ENCODE measurements at regions not wholly inside any gene's neighbourhood (a gene's known extent, or its start where the extent isn't known, plus 50 kb on each side); places are given as distances from the start of the nearest gene placed in this dataset.

DNA sequence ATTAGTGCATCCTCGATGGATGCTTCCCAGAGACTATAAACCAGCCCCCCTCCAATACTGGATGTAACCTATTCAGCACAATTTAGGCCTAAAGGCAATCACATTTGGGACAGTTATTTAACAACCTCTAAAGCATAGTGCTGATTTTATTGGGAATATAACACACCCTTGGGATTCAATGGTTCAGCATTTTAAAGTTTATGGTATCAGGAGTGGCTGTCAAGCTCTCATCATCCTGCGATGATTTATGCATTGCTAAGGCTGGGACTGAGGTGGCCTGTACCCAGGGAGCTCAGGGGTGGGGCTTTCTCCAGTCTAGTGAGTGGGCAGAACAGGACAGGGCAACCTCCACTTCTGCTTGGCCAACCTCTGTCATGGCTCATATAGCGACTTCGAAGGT is 464.9 kb downstream of the INHBA start:
- no peak for DNase-seq

GRCh38 chr7:41232086-41232485 is 470.8 kb downstream of the INHBA start:
- DNase-seq, result no peak

- DNase-seq, result no peak
These were observed 478.7 kb downstream of the INHBA start for GRCh38 chr7:41224063-41224763.

DNA sequence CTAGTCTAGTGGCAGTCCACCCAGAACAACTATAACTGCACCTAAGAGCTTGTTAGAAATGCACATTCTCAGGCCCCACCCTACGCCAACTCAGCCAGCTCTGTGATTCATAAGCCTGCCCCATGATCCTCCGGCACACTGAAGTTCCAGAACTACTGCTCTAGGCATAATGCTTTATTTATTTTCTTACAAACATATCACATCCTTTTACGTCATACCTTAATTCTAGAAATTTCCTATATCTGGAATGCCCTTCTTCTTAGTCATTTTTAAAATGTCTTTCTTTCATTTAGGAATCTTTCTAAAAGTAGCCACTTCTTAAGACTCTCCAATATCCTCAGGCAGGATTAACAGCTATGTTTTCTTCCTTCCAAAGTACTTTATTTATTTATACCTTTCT is 480.1 kb downstream of the INHBA start:
- DNase-seq, result no peak

DNA sequence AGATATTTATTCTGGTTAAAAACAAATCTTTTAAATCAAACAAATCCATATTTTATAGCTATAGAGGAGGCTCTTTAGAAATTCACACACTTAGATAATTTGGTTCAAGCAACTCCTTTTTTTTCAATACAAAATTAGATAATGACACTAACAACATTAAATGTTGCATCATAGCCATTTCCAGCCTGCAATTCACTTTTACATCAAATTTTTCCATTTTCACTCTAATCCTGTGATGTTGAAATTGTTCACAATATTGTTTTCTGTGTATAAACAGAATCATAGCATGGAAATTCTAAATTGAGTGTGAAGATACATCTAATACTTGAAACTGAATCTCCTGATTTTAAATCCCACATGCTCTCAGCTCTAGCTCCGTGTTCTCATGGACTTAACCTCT is 482.6 kb downstream of the INHBA start:
- DNase-seq, result no peak

- peak; percentile 16 for DNase-seq
These were observed 483.6 kb downstream of the INHBA start for GRCh38 chr7:41219276-41219675.

DNA sequence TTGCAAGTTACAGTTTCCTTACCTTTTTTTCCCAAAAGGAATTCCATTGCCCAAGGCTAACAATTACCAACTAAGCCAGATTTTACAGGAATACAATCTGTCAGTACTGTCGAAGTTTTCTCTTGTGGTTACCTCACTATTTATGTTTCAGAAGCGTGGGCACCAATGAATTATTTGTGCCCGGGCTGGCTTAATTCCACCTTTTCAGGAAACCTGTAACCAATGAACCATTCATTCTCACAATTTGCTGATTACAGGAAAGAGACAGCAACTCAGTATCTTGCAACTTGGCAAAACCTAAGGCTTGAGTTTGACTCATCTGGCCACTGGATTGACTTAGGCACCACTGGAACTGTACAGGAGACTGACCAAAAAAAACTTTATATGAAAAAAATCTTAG is 485.6 kb downstream of the INHBA start:
- DNase-seq, result no peak

DNA sequence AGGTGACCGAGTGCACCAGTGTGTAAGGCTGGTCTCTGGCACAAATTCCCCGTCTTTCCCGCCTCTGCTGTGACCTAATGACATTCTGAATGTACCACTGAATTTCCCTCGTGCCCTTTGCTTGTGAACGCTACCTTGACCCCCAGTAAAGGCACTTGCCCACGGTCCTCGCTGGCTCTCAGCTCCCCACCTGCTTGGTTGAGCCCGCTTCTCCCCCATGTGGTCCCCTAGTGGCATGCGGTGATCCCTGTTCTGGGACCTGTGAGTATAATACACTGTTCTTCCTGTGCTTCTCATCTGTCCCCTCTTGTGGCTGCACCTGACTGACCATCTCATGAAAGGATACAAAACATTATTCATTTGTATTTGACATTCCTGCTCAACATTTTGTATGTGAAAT is 495.7 kb downstream of the INHBA start:
- no peak for DNase-seq

DNA sequence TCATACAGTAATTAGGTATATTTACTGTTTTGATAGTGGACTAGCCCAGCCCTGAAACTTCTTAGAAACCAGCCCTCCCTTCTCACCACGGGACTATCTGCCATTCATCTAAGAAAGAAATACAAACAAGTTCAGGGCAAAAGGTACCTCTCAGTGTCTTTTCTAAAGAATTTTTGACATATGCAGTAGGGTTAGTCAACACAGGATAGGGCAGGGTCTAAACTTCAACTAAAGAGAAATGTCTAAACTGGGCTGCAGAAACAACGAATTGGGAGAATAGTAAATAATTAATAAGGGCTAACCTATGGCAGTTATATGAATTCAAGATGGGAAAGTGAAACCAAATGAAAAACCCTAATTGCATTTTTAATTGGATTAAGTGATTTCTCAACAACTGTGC is 496.6 kb downstream of the INHBA start:
- no peak for DNase-seq

- DNase-seq, result no peak
These were observed 497.3 kb downstream of the INHBA start for GRCh38 chr7:41205600-41205999.

DNA sequence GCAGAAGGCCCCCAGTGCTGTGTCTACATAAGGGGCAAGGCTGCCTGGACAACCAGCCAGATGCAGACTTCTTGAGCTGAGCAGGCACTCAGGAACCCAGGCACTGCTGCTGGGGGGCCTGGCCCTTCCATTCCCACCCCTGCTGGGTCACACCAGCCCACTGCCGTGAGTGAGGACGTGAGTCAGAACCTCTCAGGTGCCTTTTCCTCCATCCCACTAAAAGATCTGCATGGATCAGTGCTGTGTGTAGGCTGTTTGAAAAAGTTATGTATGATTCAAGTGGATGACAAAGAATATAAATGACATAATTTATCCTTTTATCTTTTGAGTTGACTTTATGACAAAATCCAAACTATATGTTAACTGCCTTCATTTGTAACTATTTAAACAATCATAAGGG is 499.3 kb downstream of the INHBA start:
- no peak for DNase-seq

GRCh38 chr7:41201021-41201420 is 501.9 kb downstream of the INHBA start:
- no peak for DNase-seq

- no peak for DNase-seq
These were observed 503.8 kb downstream of the INHBA start for GRCh38 chr7:41199136-41199535.

- DNase-seq, result no peak
These were observed 504.4 kb downstream of the INHBA start for GRCh38 chr7:41198502-41198901.

DNA sequence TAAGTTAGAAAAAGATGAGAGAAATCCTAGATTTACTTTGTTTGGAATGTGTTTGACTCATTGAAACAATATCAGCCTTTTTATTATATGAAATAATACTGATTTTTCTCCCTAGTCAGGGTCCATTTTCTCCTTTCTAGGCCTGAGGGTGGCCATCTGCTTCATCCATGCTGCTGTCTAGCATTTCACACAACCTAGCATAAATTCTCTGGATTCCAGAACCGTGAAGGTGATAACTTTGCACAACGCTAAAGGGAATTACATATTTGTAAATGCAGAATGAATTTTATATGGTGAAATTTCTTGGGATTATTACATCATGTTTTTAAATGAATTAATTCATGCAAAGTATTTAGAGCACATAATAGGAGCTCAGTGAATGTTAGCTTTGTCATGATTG is 505.1 kb downstream of the INHBA start:
- DNase-seq, result no peak

GRCh38 chr7:41193738-41194282 is 509.1 kb downstream of the INHBA start:
- no peak for DNase-seq

DNA sequence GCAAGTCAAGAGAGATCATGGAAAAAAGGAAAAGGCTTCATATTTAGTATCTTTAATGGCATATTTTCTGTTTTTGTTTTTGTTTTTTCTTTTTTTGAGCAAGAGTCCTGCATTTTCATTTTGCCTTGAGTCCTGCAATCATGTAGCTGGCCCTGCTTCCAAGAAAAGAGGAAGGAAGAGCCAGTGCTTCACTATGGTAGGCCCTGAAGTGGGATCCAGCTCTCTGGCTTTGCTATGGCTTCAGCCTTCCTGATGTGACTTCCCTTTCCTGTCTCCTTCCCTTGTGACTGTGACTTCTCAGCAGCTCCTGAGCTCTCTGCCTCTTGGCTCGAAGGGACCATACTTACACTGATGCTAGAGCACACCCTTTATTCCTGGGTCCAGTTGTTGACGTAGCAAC is 512.3 kb downstream of the INHBA start:
- peak; percentile 2 for DNase-seq

GRCh38 chr7:41189866-41190265 is 513.0 kb downstream of the INHBA start:
- no peak for DNase-seq

GRCh38 chr7:41188163-41189130 is 514.4 kb downstream of the INHBA start:
- DNase-seq, result no peak

- DNase-seq, result no peak
These were observed 515.6 kb downstream of the INHBA start for GRCh38 chr7:41187322-41187721.

DNA sequence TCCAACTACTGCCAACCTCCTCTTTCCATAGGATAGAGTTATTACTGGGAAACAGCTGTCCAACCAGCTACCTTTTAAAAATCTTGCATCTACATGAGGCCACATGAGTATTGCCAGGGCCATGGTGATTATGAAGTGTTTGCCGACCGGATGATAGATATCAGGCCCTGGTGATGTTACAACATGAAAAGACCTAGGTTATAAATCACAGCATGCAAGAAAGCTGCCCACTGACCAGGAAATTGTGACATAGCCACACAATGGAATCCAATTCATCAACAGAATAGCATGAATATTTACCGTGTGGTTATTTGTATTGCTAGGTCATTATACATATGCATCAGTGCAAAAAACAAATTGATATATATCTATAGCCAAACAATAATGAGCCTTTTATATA is 517.0 kb downstream of the INHBA start:
- no peak for DNase-seq

GRCh38 chr7:41183741-41184140 is 519.1 kb downstream of the INHBA start:
- DNase-seq, result no peak

DNA sequence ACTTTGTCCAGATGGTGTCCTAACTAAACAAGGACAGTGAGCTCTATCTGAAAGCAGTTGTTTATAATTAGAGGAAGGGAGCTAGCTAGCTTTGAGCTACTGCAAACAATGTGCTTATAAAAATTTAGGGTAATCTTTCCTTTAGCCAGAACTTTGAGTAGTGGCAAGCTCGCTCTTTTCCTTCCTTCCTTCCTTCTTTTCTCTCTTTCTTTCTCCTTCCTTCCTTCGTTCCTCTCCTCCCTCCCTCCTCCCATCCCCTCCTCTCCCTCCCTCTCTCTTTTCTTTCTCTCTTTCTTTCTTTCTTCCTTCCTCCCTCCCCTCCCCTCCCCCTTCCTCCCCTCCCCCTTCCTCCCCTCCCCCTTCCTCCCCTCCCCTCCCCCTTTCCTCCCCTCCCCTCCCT is 520.1 kb downstream of the INHBA start:
- no peak for DNase-seq
